Activated CD4-positive, alpha-beta T cell treated with anti-CD3 and anti-CD28 coated beads for 36 hours (primary cell): ENCODE measurements at regions not wholly inside any gene's neighbourhood (a gene's known extent, or its start where the extent isn't known, plus 50 kb on each side); places are given as distances from the start of the nearest gene placed in this dataset.
"Not testable (repeated sequence)": the region's sequence is repeated elsewhere in the genome, so short reads cannot be mapped to it uniquely, and the experiment has no call there.

Experiments
- ATAC-seq: fragments of 200-7000 bp; cut with Tn5 transposase; one replicate; pipeline ENCODE4 v1.10.0; 2021; ENCODE audit warnings: mild to moderate bottlenecking, moderate library complexity
- CTCF ChIA-PET: fragments of 350-600 bp; sonication (Branson Sonifier 250); formaldehyde crosslinking; loops from one replicate; lab custom pipeline; 2021; ENCODE audit warnings: antibody characterized with exemption; lab: Charles Lee
- POLR2A ChIA-PET: fragments of 350-600 bp; sonication (Branson Sonifier 250); formaldehyde crosslinking; loops from one replicate; lab custom pipeline; 2021; ENCODE audit warnings: antibody characterized with exemption, inconsistent platforms; lab: Charles Lee
- DNase-seq: peaks from one replicate; pipeline ENCODE4 v3.0.0-alpha.2; 2020
- H3K27ac Mint-ChIP-seq: one replicate; pipeline ENCODE4 v1.8.0; 2021; ENCODE audit warnings: mixed read lengths
- H3K27me3 Mint-ChIP-seq: one replicate; pipeline ENCODE4 v1.8.0; 2021; ENCODE audit warnings: mixed read lengths
- H3K36me3 Mint-ChIP-seq: one replicate; pipeline ENCODE4 v1.8.0; 2021; ENCODE audit warnings: low read depth, mixed read lengths
- H3K4me1 Mint-ChIP-seq: one replicate; pipeline ENCODE4 v1.8.0; 2021; ENCODE audit warnings: mixed read lengths
- H3K4me3 Mint-ChIP-seq: one replicate; pipeline ENCODE4 v1.8.0; 2021; ENCODE audit warnings: mild to moderate bottlenecking, moderate library complexity, mixed read lengths
- H3K9me3 Mint-ChIP-seq: one replicate; pipeline ENCODE4 v1.8.0; 2021; ENCODE audit warnings: low read depth, mixed read lengths
- intact Hi-C, 2 experiments: fragments of 100-400 bp; cut with DNase I in 1 of 2; cut with micrococcal nuclease in 1 of 2; formaldehyde crosslinking; loops; one replicate each; pipeline versions ENCODE4 v1.14.2 to v1.15.1; 2022 to 2024; cut with DNase I, micrococcal nuclease

DNA sequence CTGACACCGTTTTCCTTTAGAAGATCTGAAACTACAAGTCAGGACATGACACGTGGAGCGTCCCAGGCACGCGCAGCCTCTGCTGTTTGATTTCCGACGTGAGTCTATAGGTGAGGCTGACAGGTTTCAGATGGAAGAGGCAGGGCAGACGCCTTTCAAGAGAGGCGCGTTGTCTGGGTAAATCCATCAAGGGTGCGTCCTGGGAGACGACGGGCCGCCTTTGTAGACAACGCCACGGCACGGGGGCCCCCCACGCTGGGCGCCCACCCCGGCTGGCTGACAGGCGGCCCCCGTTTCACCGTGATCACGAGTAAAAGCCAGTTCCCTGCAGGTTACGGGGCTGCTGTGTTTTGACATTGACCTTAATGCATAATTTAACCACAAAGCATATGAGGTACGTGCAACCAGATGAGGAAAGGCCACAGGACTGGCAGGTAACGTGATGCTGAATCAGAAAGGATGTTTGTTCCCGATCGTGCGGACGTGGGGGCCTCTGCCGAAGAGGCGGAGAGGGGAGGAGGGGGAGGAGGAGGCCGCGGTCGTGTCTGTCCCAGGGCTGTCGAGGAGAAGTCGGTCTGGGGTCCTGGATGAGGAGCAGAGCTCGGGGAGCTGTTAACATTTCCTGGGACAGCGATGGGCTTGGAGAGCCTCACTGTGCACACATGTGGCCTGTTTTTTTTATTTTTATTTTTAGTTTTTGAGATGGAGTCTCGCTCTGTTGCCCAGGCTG, 51.1 kb upstream of the PPP2R3B start:
- DNase-seq (no peak), ATAC-seq (no peak)
- H3K36me3 Mint-ChIP-seq = no peaks in the 10 kb centered on the region
- H3K4me1 Mint-ChIP-seq = peaks cover 3% of the 10 kb centered on the region
- no peak overlapping the region for H3K4me3 Mint-ChIP-seq
- H3K27me3 Mint-ChIP-seq = peaks cover 7% of the 10 kb centered on the region
- intact Hi-C loops = no loop called here
- CTCF ChIA-PET = no interaction called here
- POLR2A ChIA-PET = no interaction called here
- no peak overlapping the region for H3K27ac Mint-ChIP-seq
- peaks cover 15% of the 10 kb centered on the region for H3K9me3 Mint-ChIP-seq

GRCh38 chrX:439241-439640, 52.5 kb upstream of the PPP2R3B start:
- intact Hi-C loops = no loop called here
- Mint-ChIP-seq H3K9me3 (peaks cover 15% of the 10 kb centered on the region), H3K4me3 (no peak overlapping the region), H3K27me3 (peaks cover 7% of the 10 kb centered on the region), H3K27ac (no peak overlapping the region), H3K4me1 (peaks cover 3% of the 10 kb centered on the region), H3K36me3 (no peaks in the 10 kb centered on the region)
- ChIA-PET CTCF (no interaction called here), POLR2A (no interaction called here)
- DNase-seq = no peak
- no peak for ATAC-seq

GRCh38 chrX:439719-440118, 53.0 kb upstream of the PPP2R3B start:
- ChIA-PET CTCF (no interaction called here), POLR2A (no interaction called here)
- ATAC-seq (no peak), DNase-seq (no peak)
- H3K4me3 Mint-ChIP-seq = no peak overlapping the region
- peaks cover 7% of the 10 kb centered on the region for H3K27me3 Mint-ChIP-seq
- H3K4me1 Mint-ChIP-seq = peaks cover 3% of the 10 kb centered on the region
- intact Hi-C loops = no loop called here
- H3K9me3 Mint-ChIP-seq = peaks cover 16% of the 10 kb centered on the region
- no peaks in the 10 kb centered on the region for H3K36me3 Mint-ChIP-seq
- H3K27ac Mint-ChIP-seq = no peak overlapping the region

GRCh38 chrX:440636-441035, 53.9 kb upstream of the PPP2R3B start:
- Mint-ChIP-seq H3K4me3 (no peak overlapping the region), H3K27ac (no peak overlapping the region), H3K9me3 (peaks cover 16% of the 10 kb centered on the region), H3K27me3 (peaks cover 7% of the 10 kb centered on the region), H3K36me3 (no peaks in the 10 kb centered on the region), H3K4me1 (peaks cover 3% of the 10 kb centered on the region)
- no peak for ATAC-seq
- POLR2A ChIA-PET = no interaction called here
- intact Hi-C loops = no loop called here
- DNase-seq = no peak
- CTCF ChIA-PET = no interaction called here

- Mint-ChIP-seq H3K36me3 (no peaks in the 10 kb centered on the region), H3K4me1 (no peaks in the 10 kb centered on the region), H3K9me3 (peaks cover 13% of the 10 kb centered on the region), H3K4me3 (no peak overlapping the region), H3K27me3 (peaks cover 2% of the 10 kb centered on the region), H3K27ac (no peak overlapping the region)
- CTCF ChIA-PET = no interaction called here
- no peak for DNase-seq
- POLR2A ChIA-PET = no interaction called here
- ATAC-seq = no peak
- intact Hi-C loops = no loop called here
Observed at GRCh38 chrX:443536-444210, 57.0 kb upstream of the PPP2R3B start.

DNA sequence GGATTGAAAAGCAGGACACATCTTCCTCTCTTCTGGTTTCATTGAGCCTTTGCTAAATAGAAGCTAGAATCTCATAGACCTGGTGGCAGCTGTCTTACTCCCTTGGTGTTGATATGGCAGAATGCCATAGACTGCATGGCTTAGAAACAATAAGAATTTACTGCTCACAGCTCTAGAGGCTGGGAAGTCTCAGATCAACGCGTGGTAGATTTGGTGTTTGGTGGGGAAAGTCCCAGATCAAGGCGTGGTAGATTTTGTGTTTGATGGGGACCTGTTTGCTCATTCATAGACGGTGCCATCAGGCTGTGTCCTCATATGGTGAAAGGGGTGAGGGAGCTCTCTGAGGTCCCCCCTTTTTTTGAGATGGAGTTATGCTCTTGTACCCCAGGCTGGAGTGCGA, 57.6 kb upstream of the PPP2R3B start:
- ChIA-PET CTCF (no interaction called here), POLR2A (no interaction called here)
- Mint-ChIP-seq H3K27ac (no peak overlapping the region), H3K36me3 (no peaks in the 10 kb centered on the region), H3K4me3 (no peak overlapping the region), H3K4me1 (no peaks in the 10 kb centered on the region), H3K27me3 (peaks cover 2% of the 10 kb centered on the region), H3K9me3 (peaks cover 13% of the 10 kb centered on the region)
- intact Hi-C loops = no loop called here
- DNase-seq (no peak), ATAC-seq (no peak)

- Mint-ChIP-seq H3K9me3 (peaks cover 2% of the 10 kb centered on the region), H3K4me3 (no peak overlapping the region), H3K27ac (no peak overlapping the region), H3K27me3 (no peaks in the 10 kb centered on the region), H3K36me3 (no peaks in the 10 kb centered on the region), H3K4me1 (no peaks in the 10 kb centered on the region)
- CTCF ChIA-PET = no interaction called here
- intact Hi-C loops = no loop called here
- POLR2A ChIA-PET = no interaction called here
- ATAC-seq (no peak), DNase-seq (no peak)
Observed at GRCh38 chrX:445727-446126, 59.0 kb upstream of the PPP2R3B start.

DNA sequence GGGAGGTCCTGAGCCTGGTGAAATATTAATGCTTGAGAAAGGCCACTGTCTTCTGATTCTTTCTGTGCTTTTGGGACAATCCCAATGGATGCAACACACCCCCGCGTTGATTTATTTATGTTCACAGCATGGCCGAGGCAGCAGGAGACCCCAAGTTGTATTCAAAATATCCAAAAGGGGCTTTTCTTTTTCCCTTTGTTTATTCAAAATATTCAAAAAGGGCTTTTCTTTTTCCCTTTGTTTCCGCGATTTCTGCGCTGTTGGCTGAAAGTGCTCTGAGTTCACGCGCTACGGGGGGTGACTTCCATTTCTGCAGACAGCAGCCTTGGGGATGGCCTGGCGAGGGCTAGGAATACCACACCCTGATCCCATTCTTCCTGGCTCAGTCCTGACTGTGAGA, 59.5 kb upstream of the PPP2R3B start:
- H3K36me3 Mint-ChIP-seq = no peaks in the 10 kb centered on the region
- no peak overlapping the region for H3K27ac Mint-ChIP-seq
- H3K4me3 Mint-ChIP-seq = no peak overlapping the region
- intact Hi-C loops = no loop called here
- no peak for DNase-seq
- CTCF ChIA-PET = no interaction called here
- no peaks in the 10 kb centered on the region for H3K27me3 Mint-ChIP-seq
- POLR2A ChIA-PET = no interaction called here
- ATAC-seq = no peak
- H3K9me3 Mint-ChIP-seq = peaks cover 2% of the 10 kb centered on the region
- H3K4me1 Mint-ChIP-seq = no peaks in the 10 kb centered on the region

DNA sequence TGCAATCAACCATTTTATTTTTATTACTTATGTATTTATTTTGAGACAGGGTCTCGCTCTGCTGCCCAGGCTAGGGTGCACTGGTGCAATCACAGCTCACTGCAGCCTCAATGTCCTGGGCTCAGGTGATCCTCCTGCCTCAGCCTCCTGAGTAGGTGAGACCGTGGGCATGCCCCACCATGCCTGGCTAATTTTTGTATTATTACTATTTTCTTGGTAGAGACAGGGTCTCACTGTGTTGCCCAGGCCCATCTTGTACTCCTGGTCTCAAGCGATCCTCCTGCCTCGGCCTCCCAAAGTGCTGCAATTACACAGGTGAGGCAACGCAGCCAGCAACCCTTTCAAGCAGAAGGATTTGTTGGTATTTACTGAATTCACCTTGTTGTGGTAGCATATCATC, 60.3 kb upstream of the PPP2R3B start:
- ATAC-seq = no peak
- ChIA-PET POLR2A (no interaction called here), CTCF (no interaction called here)
- peaks cover 2% of the 10 kb centered on the region for H3K9me3 Mint-ChIP-seq
- intact Hi-C loops = no loop called here
- H3K36me3 Mint-ChIP-seq = no peaks in the 10 kb centered on the region
- H3K27ac Mint-ChIP-seq = no peak overlapping the region
- H3K4me1 Mint-ChIP-seq = no peaks in the 10 kb centered on the region
- no peak for DNase-seq
- H3K4me3 Mint-ChIP-seq = no peak overlapping the region
- peaks cover under 1% of the 10 kb centered on the region for H3K27me3 Mint-ChIP-seq

- H3K4me1 Mint-ChIP-seq, H3K4me3 Mint-ChIP-seq, H3K9me3 Mint-ChIP-seq, intact Hi-C loops, DNase-seq, H3K27ac Mint-ChIP-seq, POLR2A ChIA-PET, ATAC-seq, CTCF ChIA-PET, H3K36me3 Mint-ChIP-seq: not testable (repeated sequence)
- H3K27me3 Mint-ChIP-seq = peaks cover 13% of the 10 kb centered on the region
Observed at GRCh38 chrX:451750-452149, 65.0 kb upstream of the PPP2R3B start.

DNA sequence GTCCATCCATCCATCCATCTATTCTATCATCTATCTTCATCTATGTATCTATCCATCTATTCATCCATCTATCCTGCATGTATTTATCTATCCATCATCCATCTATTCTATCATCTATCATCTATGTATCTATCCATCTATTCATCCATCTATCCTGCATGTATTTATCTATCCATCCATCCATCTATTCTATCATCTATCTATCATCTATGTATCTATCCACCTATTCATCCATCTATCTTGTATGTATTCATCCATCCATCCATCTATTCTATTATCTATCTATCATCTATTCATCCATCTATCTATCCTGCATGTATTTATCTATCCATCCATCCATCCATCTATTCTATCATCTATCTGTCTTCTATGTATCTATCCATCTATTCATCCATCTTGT, 65.9 kb upstream of the PPP2R3B start:
- Mint-ChIP-seq H3K36me3 (no peaks in the 10 kb centered on the region), H3K4me3 (no peak overlapping the region), H3K9me3 (no peaks in the 10 kb centered on the region), H3K27ac (no peak overlapping the region), H3K27me3 (peaks cover 21% of the 10 kb centered on the region), H3K4me1 (no peaks in the 10 kb centered on the region)
- ATAC-seq (no peak), DNase-seq (no peak)
- intact Hi-C loops = no loop called here
- ChIA-PET POLR2A (no interaction called here), CTCF (no interaction called here)

DNA sequence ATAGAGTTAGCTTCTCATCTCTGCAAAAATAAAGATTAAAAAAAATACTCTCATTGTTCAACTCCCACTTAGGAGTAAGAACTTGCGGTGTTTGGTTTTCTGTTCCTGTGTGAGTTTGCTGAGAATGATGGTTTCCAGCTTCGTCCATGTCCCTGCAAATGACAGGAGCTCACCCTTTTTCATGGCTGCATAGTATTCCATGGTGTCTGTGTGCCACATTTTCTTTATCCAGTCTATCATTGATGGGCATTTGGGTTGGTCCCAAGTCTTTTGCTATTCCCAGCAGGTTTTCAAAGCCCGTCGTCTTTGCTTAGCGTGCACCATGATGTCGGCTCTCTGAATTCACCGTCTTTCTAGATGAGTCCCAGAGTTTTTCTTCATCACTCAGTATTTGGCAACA, 67.8 kb upstream of the PPP2R3B start:
- intact Hi-C loops, H3K36me3 Mint-ChIP-seq, POLR2A ChIA-PET, DNase-seq, H3K4me1 Mint-ChIP-seq, H3K9me3 Mint-ChIP-seq, ATAC-seq, H3K4me3 Mint-ChIP-seq, CTCF ChIA-PET, H3K27ac Mint-ChIP-seq: not testable (repeated sequence)
- H3K27me3 Mint-ChIP-seq = peaks cover 21% of the 10 kb centered on the region
